Mesenchymal stem cell (in vitro differentiated cells and primary cell): ENCODE measurements at regions not wholly inside any gene's neighbourhood (a gene's known extent, or its start where the extent isn't known, plus 50 kb on each side); places are given as distances from the start of the nearest gene placed in this dataset.

Source experiments
- DNase-seq: peaks from one replicate; pipeline ENCODE4 v3.0.0-alpha.2; 2013
- H2AFZ ChIP-seq: one replicate; pipeline ENCODE4 v1.6.1; 2013; ENCODE audit warnings: low read depth, mild to moderate bottlenecking, control low read depth, inconsistent platforms, low read length, moderate library complexity
- H2AK5ac ChIP-seq: 2 replicates; pipeline ENCODE4 v1.6.1; 2013; ENCODE audit warnings: low read length, moderate library complexity, mild to moderate bottlenecking, inconsistent platforms; ENCODE audit not compliant: severe bottlenecking
- H2BK120ac ChIP-seq: one replicate; pipeline ENCODE4 v1.6.1; 2013; ENCODE audit warnings: low read depth, mild to moderate bottlenecking, inconsistent platforms, low read length, moderate library complexity
- H2BK12ac ChIP-seq, 2 experiments: one replicate each; pipeline ENCODE4 v1.6.1; 2013; ENCODE audit warnings: inconsistent platforms in 2 of 2, low read length in 2 of 2, mild to moderate bottlenecking in 2 of 2, moderate library complexity in 2 of 2, control low read depth in 1 of 2
- H2BK15ac ChIP-seq: one replicate; pipeline ENCODE4 v1.6.1; 2013; ENCODE audit warnings: mild to moderate bottlenecking, low read depth, inconsistent platforms; ENCODE audit not compliant: poor library complexity, severe bottlenecking
- H2BK5ac ChIP-seq: 2 replicates; pipeline ENCODE4 v1.6.1; 2013; ENCODE audit warnings: low read depth, mild to moderate bottlenecking, low read length, control low read depth, inconsistent platforms; ENCODE audit not compliant: poor library complexity, severe bottlenecking
- H3K14ac ChIP-seq, 2 experiments: one replicate each; pipeline ENCODE4 v1.6.1; 2013; ENCODE audit warnings: inconsistent platforms in 2 of 2, low read length in 2 of 2, control low read depth in 1 of 2, mild to moderate bottlenecking in 1 of 2, moderate library complexity in 1 of 2
- H3K18ac ChIP-seq, 2 experiments: one replicate each; pipeline ENCODE4 v1.6.1; 2013; ENCODE audit warnings: inconsistent platforms in 2 of 2, low read length in 2 of 2, control low read depth in 1 of 2, low read depth in 1 of 2, mild to moderate bottlenecking in 1 of 2
- H3K23ac ChIP-seq, 2 experiments: one replicate each; pipeline ENCODE4 v1.6.1; 2013; ENCODE audit warnings: inconsistent platforms in 2 of 2, low read length in 2 of 2, mild to moderate bottlenecking in 2 of 2, moderate library complexity in 2 of 2, control low read depth in 1 of 2
- H3K27ac ChIP-seq: 2 replicates; pipeline ENCODE4 v1.5.1; 2013; ENCODE audit warnings: mild to moderate bottlenecking, moderate library complexity, low read length, control low read depth, inconsistent platforms; ENCODE audit not compliant: poor library complexity, severe bottlenecking
- H3K27me3 ChIP-seq, 2 experiments: 2 replicates each; pipeline versions ENCODE4 v1.6.1 to v1.7.0; 2013; ENCODE audit warnings: low read length in 2 of 2, mild to moderate bottlenecking in 2 of 2, moderate library complexity in 2 of 2, control low read depth in 1 of 2, inconsistent platforms in 1 of 2; ENCODE audit not compliant: control insufficient read depth in 1 of 2, insufficient read depth in 1 of 2
- H3K36me3 ChIP-seq, 2 experiments: 2 replicates each; pipeline versions ENCODE4 v1.6.1 to v1.7.0; 2013; ENCODE audit warnings: low read length in 2 of 2, control low read depth in 1 of 2, inconsistent platforms in 1 of 2, low read depth in 1 of 2, mild to moderate bottlenecking in 1 of 2; ENCODE audit not compliant: insufficient read depth in 2 of 2, control insufficient read depth in 1 of 2
- H3K4ac ChIP-seq, 2 experiments: one replicate each; pipeline ENCODE4 v1.6.1; 2013; ENCODE audit warnings: inconsistent platforms in 2 of 2, low read length in 2 of 2, mild to moderate bottlenecking in 2 of 2, moderate library complexity in 2 of 2, control low read depth in 1 of 2, low read depth in 1 of 2
- H3K4me1 ChIP-seq: 2 replicates; pipeline ENCODE4 v1.6.1; 2013; ENCODE audit warnings: low read depth, low read length, control low read depth; ENCODE audit not compliant: control insufficient read depth, insufficient read depth
- H3K4me2 ChIP-seq: 2 replicates; pipeline ENCODE4 v1.6.1; 2013; ENCODE audit warnings: low read length, mild to moderate bottlenecking, inconsistent platforms; ENCODE audit not compliant: poor library complexity, severe bottlenecking
- H3K4me3 ChIP-seq, 2 experiments: 2 replicates each; pipeline versions ENCODE4 v1.5.1 to v1.7.0; 2013; ENCODE audit warnings: low read length in 2 of 2, mild to moderate bottlenecking in 2 of 2, control low read depth in 1 of 2, low read depth in 1 of 2; ENCODE audit not compliant: insufficient read depth in 1 of 2
- H3K79me1 ChIP-seq: replicated peaks from 2 replicates; pipeline ENCODE4 v1.6.1; 2013; ENCODE audit warnings: mild to moderate bottlenecking, control low read depth, low read length, inconsistent platforms; ENCODE audit not compliant: poor library complexity, severe bottlenecking
- H3K9ac ChIP-seq: 2 replicates; pipeline ENCODE4 v1.7.0; 2013; ENCODE audit warnings: mild to moderate bottlenecking, low read length, moderate library complexity
- H3K9me3 ChIP-seq: 2 replicates; pipeline ENCODE4 v1.7.0; 2013; ENCODE audit warnings: mild to moderate bottlenecking, low read length; ENCODE audit not compliant: control insufficient read depth
- H4K8ac ChIP-seq: one replicate; pipeline ENCODE4 v1.6.1; 2013; ENCODE audit warnings: inconsistent platforms, mild to moderate bottlenecking, low read length, moderate library complexity
- H4K91ac ChIP-seq: one replicate; pipeline ENCODE4 v1.6.1; 2013; ENCODE audit warnings: mild to moderate bottlenecking, low read length, inconsistent platforms
- WGBS: methylation state at CpG from one replicate; pipeline ENCODE4 v1.1.7; 2013; ENCODE audit warnings: mixed read lengths; 5-methylcytosine and 5-hydroxymethylcytosine counted together

- no peak overlapping the region for H3K18ac ChIP-seq
- WGBS: 97% methylated on average over 13 of the region's 13 CpGs
- no peak overlapping the region for H2AK5ac ChIP-seq
- H3K79me1 ChIP-seq: no peaks in the 10 kb centered on the region
- no peak overlapping the region for H4K91ac ChIP-seq
- H2BK120ac ChIP-seq: no peak overlapping the region
- peaks cover 13% of the 10 kb centered on the region for H3K4me1 ChIP-seq
- no peak overlapping the region for H2BK12ac ChIP-seq
- H3K4me2 ChIP-seq: no peak overlapping the region
- H3K9ac ChIP-seq: no peak overlapping the region
- H3K27ac ChIP-seq: no peak overlapping the region
- DNase-seq: no peak
- peaks cover 0 to 6% of the 10 kb centered on the region in 2 experiments for H3K27me3 ChIP-seq
- no peak overlapping the region for H3K23ac ChIP-seq
- no peaks in the 10 kb centered on the region for H3K36me3 ChIP-seq
- H2BK5ac ChIP-seq: no peak overlapping the region
- no peak overlapping the region for H3K14ac ChIP-seq
- H2BK15ac ChIP-seq: peak overlapping the region; percentile 57
- no peak overlapping the region for H4K8ac ChIP-seq
- H3K4me3 ChIP-seq: no peak overlapping the region
- H3K4ac ChIP-seq: no peak overlapping the region
- no peaks in the 10 kb centered on the region for H3K9me3 ChIP-seq
- no peak overlapping the region for H2AFZ ChIP-seq
These were observed 97.2 kb upstream of the CPEB4 start for GRCh38 chr5:173790836-173791546.

DNA sequence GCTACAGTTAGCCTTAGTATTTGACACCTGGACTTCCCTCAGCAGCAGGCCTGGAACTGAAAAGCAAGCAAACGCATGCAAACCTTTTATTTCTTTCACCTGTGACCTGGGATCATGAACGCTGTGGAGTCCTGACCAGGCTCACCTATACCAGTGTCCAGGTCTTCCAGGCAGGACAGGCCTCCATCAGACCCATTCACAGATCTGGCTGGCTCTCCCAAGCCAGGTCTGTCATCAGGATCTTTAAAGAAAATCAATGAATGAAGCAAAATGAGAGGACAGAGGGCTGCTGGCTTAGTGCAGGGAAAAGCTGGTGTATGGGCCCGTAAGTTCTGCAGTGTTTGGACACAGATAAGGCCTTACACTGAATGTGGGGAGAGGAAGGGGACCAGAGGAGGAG is 96.3 kb upstream of the CPEB4 start:
- no peak overlapping the region for H2BK12ac ChIP-seq
- H3K36me3 ChIP-seq: no peaks in the 10 kb centered on the region
- H3K79me1 ChIP-seq: no peaks in the 10 kb centered on the region
- H3K4me2 ChIP-seq: no peak overlapping the region
- H3K27me3 ChIP-seq: peaks cover 0 to 6% of the 10 kb centered on the region in 2 experiments
- WGBS: 95% methylated on average over 3 of the region's 3 CpGs
- no peak overlapping the region for H2AFZ ChIP-seq
- H2AK5ac ChIP-seq: peak overlapping the region; percentile 65
- H4K91ac ChIP-seq: no peak overlapping the region
- H2BK5ac ChIP-seq: no peak overlapping the region
- no peak overlapping the region for H3K23ac ChIP-seq
- H3K9ac ChIP-seq: no peak overlapping the region
- DNase-seq: no peak
- H3K4me1 ChIP-seq: peaks cover 13% of the 10 kb centered on the region
- H3K14ac ChIP-seq: no peak overlapping the region
- H2BK120ac ChIP-seq: no peak overlapping the region
- H3K9me3 ChIP-seq: no peaks in the 10 kb centered on the region
- H2BK15ac ChIP-seq: no peak overlapping the region
- H3K18ac ChIP-seq: no peak overlapping the region
- no peak overlapping the region for H3K4ac ChIP-seq
- H4K8ac ChIP-seq: no peak overlapping the region
- H3K4me3 ChIP-seq: no peak overlapping the region
- H3K27ac ChIP-seq: no peak overlapping the region

DNA sequence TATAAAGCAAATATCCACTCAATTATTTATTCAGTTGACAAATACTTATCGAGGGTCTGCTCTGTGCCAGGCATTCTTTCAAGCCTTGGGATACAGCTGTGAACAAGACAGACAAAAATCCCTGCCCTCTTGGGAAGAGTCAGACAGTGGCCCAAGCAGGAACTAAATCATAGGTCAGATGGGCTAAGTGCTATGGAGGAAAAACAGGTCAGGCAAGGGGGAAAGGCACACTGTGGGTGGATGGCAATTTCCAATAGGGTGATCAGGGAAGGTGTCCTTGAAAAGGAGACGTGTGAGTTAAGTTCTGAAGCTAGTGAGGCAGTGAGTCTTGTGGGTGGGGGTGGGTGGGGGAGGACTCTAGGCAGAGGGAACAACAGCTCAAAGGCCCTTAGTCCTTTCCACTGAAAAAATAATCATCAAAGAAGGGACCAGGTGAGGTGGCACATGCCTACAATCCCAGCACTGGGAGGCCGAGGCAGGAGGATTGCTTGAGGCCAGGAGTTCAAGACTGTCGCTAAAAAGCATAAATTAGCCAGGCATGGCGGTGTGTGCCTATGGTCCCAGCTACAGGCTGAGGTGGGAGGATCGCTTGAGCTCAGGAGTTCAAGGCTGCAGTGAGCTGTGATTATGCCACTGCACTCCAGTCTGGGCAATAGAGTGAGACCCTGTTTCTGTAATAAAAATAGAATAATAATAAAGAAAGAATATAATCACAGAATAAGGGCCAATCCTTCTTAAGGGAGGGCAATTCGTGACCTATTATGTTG is 95.2 kb upstream of the CPEB4 start:
- H3K9me3 ChIP-seq: no peaks in the 10 kb centered on the region
- no peak overlapping the region for H4K91ac ChIP-seq
- H4K8ac ChIP-seq: no peak overlapping the region
- H3K4ac ChIP-seq: no peak overlapping the region
- H3K14ac ChIP-seq: no peak overlapping the region
- no peak overlapping the region for H2BK15ac ChIP-seq
- no peak overlapping the region for H3K4me3 ChIP-seq
- H3K36me3 ChIP-seq: no peaks in the 10 kb centered on the region
- no peak for DNase-seq
- no peak overlapping the region for H3K4me2 ChIP-seq
- H2BK5ac ChIP-seq: no peak overlapping the region
- no peak overlapping the region for H2BK120ac ChIP-seq
- H3K9ac ChIP-seq: no peak overlapping the region
- H3K27me3 ChIP-seq: peaks cover 0 to 6% of the 10 kb centered on the region in 2 experiments
- H2BK12ac ChIP-seq: no peak overlapping the region
- peaks cover 13% of the 10 kb centered on the region for H3K4me1 ChIP-seq
- no peak overlapping the region for H3K23ac ChIP-seq
- 63% methylated on average over 5 of the region's 7 CpGs for WGBS
- H2AK5ac ChIP-seq: no peak overlapping the region
- H2AFZ ChIP-seq: no peak overlapping the region
- H3K27ac ChIP-seq: no peak overlapping the region
- no peaks in the 10 kb centered on the region for H3K79me1 ChIP-seq
- H3K18ac ChIP-seq: no peak overlapping the region

DNA sequence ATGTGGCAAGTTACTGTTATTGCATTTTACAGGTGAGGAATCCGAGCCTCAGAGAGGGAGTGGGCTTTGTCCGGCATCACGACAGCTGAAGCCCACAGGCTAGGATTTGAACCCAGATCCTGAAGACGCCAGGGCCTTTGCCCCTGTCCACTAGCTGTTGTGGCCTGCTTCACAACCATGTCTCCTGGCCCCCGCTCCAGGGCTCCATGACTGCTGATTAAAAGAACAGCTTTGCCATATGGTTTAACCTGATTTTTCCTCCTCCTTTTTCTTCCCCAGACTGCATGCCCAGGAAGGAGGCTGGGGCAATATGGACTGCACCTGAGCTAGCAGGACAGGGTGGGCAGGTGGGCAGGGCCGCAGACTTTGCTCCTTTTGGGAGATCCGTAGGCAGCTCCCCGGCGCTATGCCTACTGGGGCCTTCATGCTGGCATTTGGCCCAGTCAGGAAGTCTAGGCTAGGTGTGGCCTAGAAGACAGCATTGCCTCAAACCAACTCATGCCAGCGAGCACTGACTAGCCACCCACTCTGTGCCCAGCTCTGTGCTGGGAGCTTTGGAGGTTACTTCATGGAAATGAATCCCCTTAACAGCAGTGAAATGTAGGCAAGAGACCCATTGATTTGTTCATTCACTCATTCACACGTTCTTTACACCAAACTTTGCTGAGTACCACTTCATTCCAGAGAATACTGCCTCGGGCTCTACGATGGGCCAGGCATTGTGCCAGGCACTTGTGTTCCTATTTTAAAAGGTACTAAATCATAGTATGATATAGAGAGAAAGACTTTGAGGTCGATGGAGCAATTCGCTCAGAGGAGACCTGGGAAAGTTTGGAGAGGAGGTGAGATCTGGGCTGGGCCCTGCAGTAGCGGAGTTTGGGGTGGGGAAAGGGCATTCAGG is 94.3 kb upstream of the CPEB4 start:
- Histone ChIP-seq H3K18ac (no peak overlapping the region), H2BK5ac (no peak overlapping the region)
- WGBS: 94% methylated on average over 16 of the region's 16 CpGs

More for the DNA sequence above, 94.3 kb upstream of the CPEB4 start:
- Histone ChIP-seq H2AK5ac (peak overlapping the region; percentile 19), H3K4ac (no peak overlapping the region), H2AFZ (no peak overlapping the region), H2BK12ac (no peak overlapping the region), H3K4me2 (no peak overlapping the region), H3K4me3 (no peak overlapping the region), H3K4me1 (peaks cover 8% of the 10 kb centered on the region), H4K8ac (no peak overlapping the region), H3K23ac (no peak overlapping the region), H2BK15ac (no peak overlapping the region), H3K79me1 (no peaks in the 10 kb centered on the region), H3K14ac (no peak overlapping the region), H3K27me3 (peaks cover 0 to 6% of the 10 kb centered on the region in 2 experiments), H3K27ac (no peak overlapping the region), H3K9ac (no peak overlapping the region), H3K9me3 (no peaks in the 10 kb centered on the region), H4K91ac (no peak overlapping the region), H2BK120ac (no peak overlapping the region), H3K36me3 (no peaks in the 10 kb centered on the region)
- no peak for DNase-seq
